PC-9 (cell line): ENCODE measurements at regions not wholly inside any gene's neighbourhood (a gene's known extent, or its start where the extent isn't known, plus 50 kb on each side); places are given as distances from the start of the nearest gene placed in this dataset.

Source experiments
- BruUV-seq: library from RNA; stranded (reverse); fragments of 400-500 nt; replicated peaks from 2 replicates; lab custom pipeline; 2021; lab: Mats Ljungman, UMichigan
- CTCF ChIA-PET: fragments of 300-600 bp; sonication (Branson Sonifier 250); formaldehyde crosslinking; loops from one replicate; lab custom pipeline; 2022; ENCODE audit warnings: antibody characterized with exemption; lab: Charles Lee
- POLR2A ChIA-PET: fragments of 300-600 bp; sonication (Branson Sonifier 250); formaldehyde crosslinking; loops from one replicate; lab custom pipeline; 2022; ENCODE audit warnings: antibody characterized with exemption; ENCODE audit not compliant: unreplicated experiment; lab: Charles Lee
- DNase-seq, 2 experiments: peaks; one replicate each; pipeline versions ENCODE4 v3.0.0 to v3.0.0-alpha.2; 2015 to 2022; ENCODE audit warnings: mixed read lengths in 1 of 2
- H2AFZ ChIP-seq: fragments of 200-600 bp; sonication (generic); 2 replicates; pipeline ENCODE4 v1.8.1; 2017; ENCODE audit warnings: antibody characterized with exemption
- H3F3A ChIP-seq: fragments of 200-600 bp; sonication (generic); 2 replicates; pipeline ENCODE4 v1.8.1; 2017; ENCODE audit warnings: antibody characterized with exemption, mild to moderate bottlenecking, low read depth; ENCODE audit not compliant: insufficient read depth
- H3K27ac ChIP-seq: fragments of 200-600 bp; sonication (generic); 2 replicates; pipeline ENCODE4 v1.6.1; 2016; ENCODE audit warnings: mixed run types
- H3K27me3 ChIP-seq: fragments of 200-600 bp; sonication (generic); 2 replicates; pipeline ENCODE4 v1.6.1; 2016; ENCODE audit warnings: low read depth, mixed run types; ENCODE audit not compliant: insufficient read depth
- H3K36me3 ChIP-seq: fragments of 200-600 bp; sonication (generic); 2 replicates; pipeline ENCODE4 v1.6.1; 2016; ENCODE audit warnings: low read depth, mixed run types
- H3K4me1 ChIP-seq: fragments of 200-600 bp; sonication (generic); replicated peaks from 2 replicates; pipeline ENCODE4 v1.6.1; 2016; ENCODE audit warnings: mixed run types; ENCODE audit not compliant: insufficient read depth
- H3K4me2 ChIP-seq: fragments of 200-600 bp; sonication (generic); 2 replicates; pipeline ENCODE4 v1.6.1; 2017; ENCODE audit warnings: mixed run types
- H3K4me3 ChIP-seq: fragments of 200-600 bp; sonication (generic); 2 replicates; pipeline ENCODE4 v1.6.1; 2016; ENCODE audit warnings: mixed run types
- H3K79me2 ChIP-seq: fragments of 200-600 bp; sonication (generic); 2 replicates; pipeline ENCODE4 v1.6.1; 2017; ENCODE audit warnings: low read depth, mixed run types
- H3K9me2 ChIP-seq: fragments of 200-600 bp; sonication (generic); 2 replicates; pipeline ENCODE4 v1.8.1; 2017; ENCODE audit warnings: mild to moderate bottlenecking; ENCODE audit not compliant: insufficient read depth
- H3K9me3 ChIP-seq: fragments of 200-600 bp; sonication (generic); 2 replicates; pipeline ENCODE4 v1.8.1; 2016; ENCODE audit warnings: low read depth; ENCODE audit not compliant: insufficient read depth
- H4K20me1 ChIP-seq: fragments of 200-600 bp; sonication (generic); 2 replicates; pipeline ENCODE4 v1.8.1; 2017; ENCODE audit not compliant: insufficient read depth
- EZH2 ChIP-seq: fragments of 200-600 bp; sonication (generic); IDR thresholded peaks from 2 replicates; pipeline ENCODE4 v1.8.0; 2017; ENCODE audit warnings: antibody characterized with exemption, low read depth
- intact Hi-C: fragments of 100-400 bp; cut with micrococcal nuclease; formaldehyde crosslinking; loops from one replicate; pipeline ENCODE4 v1.10.0; 2022; ENCODE audit not compliant: unreplicated experiment
- TF ChIP-seq, protein P1 (sequence below): fragments of 200-600 bp; sonication (generic); conservative IDR thresholded peaks from 2 replicates; pipeline ENCODE4 v1.6.1; 2017; ENCODE audit warnings: mixed run types, antibody characterized with exemption, mild to moderate bottlenecking, moderate library complexity

DNA sequence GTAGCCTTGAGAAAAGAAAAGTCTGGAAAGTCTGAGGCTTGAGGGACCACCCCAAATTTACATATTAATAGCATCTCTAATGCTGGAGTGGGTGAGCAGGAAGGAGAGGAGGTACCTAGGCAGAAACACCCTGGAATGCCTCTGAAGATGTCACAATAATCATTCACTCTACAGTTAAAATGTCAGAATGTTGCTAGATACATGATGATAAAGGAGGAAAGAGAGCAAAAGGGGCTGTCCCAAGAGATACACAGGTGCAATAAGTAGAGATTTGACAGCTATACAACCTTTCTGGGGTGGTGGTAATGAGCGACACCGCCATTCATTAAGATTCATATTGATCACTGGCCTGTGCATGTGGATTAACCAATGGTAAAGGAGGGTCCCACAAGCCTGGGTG, 540.5 kb upstream of the FBXO33 start:
- TF ChIP-seq, protein P1, sequence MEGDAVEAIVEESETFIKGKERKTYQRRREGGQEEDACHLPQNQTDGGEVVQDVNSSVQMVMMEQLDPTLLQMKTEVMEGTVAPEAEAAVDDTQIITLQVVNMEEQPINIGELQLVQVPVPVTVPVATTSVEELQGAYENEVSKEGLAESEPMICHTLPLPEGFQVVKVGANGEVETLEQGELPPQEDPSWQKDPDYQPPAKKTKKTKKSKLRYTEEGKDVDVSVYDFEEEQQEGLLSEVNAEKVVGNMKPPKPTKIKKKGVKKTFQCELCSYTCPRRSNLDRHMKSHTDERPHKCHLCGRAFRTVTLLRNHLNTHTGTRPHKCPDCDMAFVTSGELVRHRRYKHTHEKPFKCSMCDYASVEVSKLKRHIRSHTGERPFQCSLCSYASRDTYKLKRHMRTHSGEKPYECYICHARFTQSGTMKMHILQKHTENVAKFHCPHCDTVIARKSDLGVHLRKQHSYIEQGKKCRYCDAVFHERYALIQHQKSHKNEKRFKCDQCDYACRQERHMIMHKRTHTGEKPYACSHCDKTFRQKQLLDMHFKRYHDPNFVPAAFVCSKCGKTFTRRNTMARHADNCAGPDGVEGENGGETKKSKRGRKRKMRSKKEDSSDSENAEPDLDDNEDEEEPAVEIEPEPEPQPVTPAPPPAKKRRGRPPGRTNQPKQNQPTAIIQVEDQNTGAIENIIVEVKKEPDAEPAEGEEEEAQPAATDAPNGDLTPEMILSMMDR, result no peak
- no peak for TF ChIP-seq EZH2
- intact Hi-C loops, result no loop called here
- H3K79me2 ChIP-seq, result no peaks in the 10 kb centered on the region
- H3K9me3 ChIP-seq, result no peaks in the 10 kb centered on the region
- H3K27ac ChIP-seq, result no peak overlapping the region
- no peak overlapping the region for H3K4me3 ChIP-seq
- no peaks in the 10 kb centered on the region for H3K4me1 ChIP-seq
- CTCF ChIA-PET, result no interaction called here
- no peaks in the 10 kb centered on the region for H3K27me3 ChIP-seq
- no peak overlapping the region for H2AFZ ChIP-seq
- H3K9me2 ChIP-seq, result no peaks in the 10 kb centered on the region; the same call in 1 of the 2 replicates
- POLR2A ChIA-PET, result no interaction called here
- H3F3A ChIP-seq, result no peaks in the 10 kb centered on the region
- DNase-seq, result no peak
- H3K4me2 ChIP-seq, result no peak overlapping the region
- no peaks in the 10 kb centered on the region for H4K20me1 ChIP-seq
- no peaks in the 10 kb centered on the region for H3K36me3 ChIP-seq
- BruUV-seq, result no TSS peak

DNA sequence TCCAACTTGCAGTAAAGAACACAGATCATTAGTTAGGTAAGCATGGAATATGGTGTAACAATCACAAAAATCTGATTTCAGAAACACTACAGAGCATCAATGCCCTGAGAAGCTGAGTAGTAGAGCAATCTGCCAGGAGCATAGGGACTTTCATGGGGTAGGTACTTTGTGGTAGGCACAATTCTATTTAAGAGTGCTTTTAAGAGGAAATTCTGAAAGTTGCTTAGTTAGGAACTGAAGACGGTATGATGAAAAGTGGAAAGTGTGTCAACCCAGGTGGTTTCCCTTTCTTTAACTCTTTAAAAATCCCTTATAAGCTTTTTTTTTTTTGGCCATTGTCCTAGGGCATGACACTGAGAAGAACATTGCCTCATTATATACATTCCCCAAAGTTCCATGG, 535.7 kb upstream of the FBXO33 start:
- intact Hi-C loops, result no loop called here

DNA sequence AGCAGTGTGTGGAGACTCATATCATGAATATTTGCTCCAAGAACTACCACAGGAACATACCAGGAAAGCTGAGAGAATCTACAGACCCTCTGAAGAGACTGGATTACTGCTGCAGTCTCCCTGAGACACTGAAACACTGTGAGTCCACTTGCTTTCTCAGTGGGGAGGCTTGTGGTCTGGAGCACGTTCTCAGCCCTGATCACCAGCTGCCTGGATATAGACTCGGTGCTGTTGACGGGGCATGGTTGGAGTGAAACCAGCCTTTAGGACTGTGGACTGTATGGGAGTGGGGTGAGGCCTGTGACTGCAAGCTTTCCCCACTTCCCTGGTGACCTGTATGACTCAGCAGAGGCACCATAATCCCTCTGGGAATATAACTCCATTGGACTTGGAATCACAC, 525.8 kb upstream of the FBXO33 start:
- CTCF ChIA-PET, result no interaction called here
- Histone ChIP-seq H3K4me2 (no peak overlapping the region), H2AFZ (no peak overlapping the region), H3K9me3 (no peaks in the 10 kb centered on the region), H3F3A (no peaks in the 10 kb centered on the region), H3K79me2 (no peaks in the 10 kb centered on the region), H3K9me2 (no peaks in the 10 kb centered on the region), H3K36me3 (no peaks in the 10 kb centered on the region), H3K4me1 (no peaks in the 10 kb centered on the region), H4K20me1 (no peaks in the 10 kb centered on the region), H3K4me3 (no peak overlapping the region), H3K27me3 (no peaks in the 10 kb centered on the region), H3K27ac (no peak overlapping the region)
- no peak for DNase-seq
- intact Hi-C loops, result no loop called here
- no peak for TF ChIP-seq EZH2
- no TSS peak for BruUV-seq
- POLR2A ChIA-PET, result no interaction called here

More for the DNA sequence above, 535.7 kb upstream of the FBXO33 start:
- no peaks in the 10 kb centered on the region for H3K79me2 ChIP-seq
- ChIA-PET CTCF (no interaction called here), POLR2A (no interaction called here)
- H3K4me2 ChIP-seq, result no peak overlapping the region
- H3K27ac ChIP-seq, result no peak overlapping the region
- no peak for TF ChIP-seq EZH2
- TF ChIP-seq, protein P1, result no peak
- BruUV-seq, result no TSS peak
- no peak for DNase-seq
- H4K20me1 ChIP-seq, result no peaks in the 10 kb centered on the region
- no peak overlapping the region for H3K4me3 ChIP-seq
- no peaks in the 10 kb centered on the region for H3K9me3 ChIP-seq
- no peaks in the 10 kb centered on the region for H3K4me1 ChIP-seq
- H3F3A ChIP-seq, result no peaks in the 10 kb centered on the region
- no peaks in the 10 kb centered on the region for H3K36me3 ChIP-seq
- no peaks in the 10 kb centered on the region; the same call in 1 of the 2 replicates for H3K9me2 ChIP-seq
- no peak overlapping the region for H2AFZ ChIP-seq
- H3K27me3 ChIP-seq, result no peaks in the 10 kb centered on the region

DNA sequence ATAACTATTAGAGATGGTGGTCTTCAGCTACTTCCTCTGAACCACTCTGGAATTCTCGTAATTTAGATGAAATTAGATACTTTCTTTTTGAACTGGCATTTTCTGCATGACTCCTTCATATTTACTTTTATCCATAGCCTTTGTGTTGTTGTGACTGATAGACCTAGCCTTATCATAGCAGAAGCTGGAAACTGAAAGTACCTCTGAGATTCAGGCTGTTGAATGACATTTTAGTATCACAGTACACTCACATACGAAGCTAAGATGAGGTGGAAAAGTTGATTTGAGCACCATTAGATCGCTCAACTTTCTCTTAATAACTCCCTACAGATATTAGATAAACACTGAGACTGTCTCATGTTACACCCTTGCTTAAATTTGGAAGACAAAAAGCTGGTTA, 525.1 kb upstream of the FBXO33 start:
- Histone ChIP-seq H3K27me3 (no peaks in the 10 kb centered on the region), H3K9me2 (no peaks in the 10 kb centered on the region), H3K4me1 (no peaks in the 10 kb centered on the region), H3K79me2 (no peaks in the 10 kb centered on the region), H3F3A (no peaks in the 10 kb centered on the region), H3K4me3 (no peak overlapping the region), H3K36me3 (no peaks in the 10 kb centered on the region), H3K27ac (no peak overlapping the region), H4K20me1 (no peaks in the 10 kb centered on the region), H2AFZ (no peak overlapping the region), H3K9me3 (no peaks in the 10 kb centered on the region), H3K4me2 (no peak overlapping the region)
- ChIA-PET POLR2A (no interaction called here), CTCF (no interaction called here)
- no peak for TF ChIP-seq EZH2
- TF ChIP-seq, protein P1, result no peak
- no TSS peak for BruUV-seq
- no peak for DNase-seq
- intact Hi-C loops, result no loop called here
